GM19043 (cell line): ENCODE measurements at regions not wholly inside any gene's neighbourhood (a gene's known extent, or its start where the extent isn't known, plus 50 kb on each side); places are given as distances from the start of the nearest gene placed in this dataset.

Experiments
- ATAC-seq: cut with Tn5 transposase; IDR thresholded peaks from one replicate; pipeline ENCODE4 v1.9.1; 2021; ENCODE audit warnings: low read depth; ENCODE audit not compliant: unreplicated experiment

- ATAC-seq: no peak
These were observed 79.1 kb upstream of the GPR12 start for GRCh38 chr13:26839682-26840081.

- ATAC-seq: no peak
These were observed 78.2 kb upstream of the GPR12 start for GRCh38 chr13:26838821-26839220.

GRCh38 chr13:26837997-26838396 is 77.4 kb upstream of the GPR12 start:
- no peak for ATAC-seq

GRCh38 chr13:26837102-26837501 is 76.5 kb upstream of the GPR12 start:
- ATAC-seq: no peak

GRCh38 chr13:26836626-26837025 is 76.0 kb upstream of the GPR12 start:
- ATAC-seq: no peak

- no peak for ATAC-seq
These were observed 74.1 kb upstream of the GPR12 start for GRCh38 chr13:26834646-26835045.

GRCh38 chr13:26831336-26831908 is 70.8 kb upstream of the GPR12 start:
- no peak for ATAC-seq

GRCh38 chr13:26829716-26830115 is 69.1 kb upstream of the GPR12 start:
- ATAC-seq: no peak

- ATAC-seq: no peak
These were observed 64.0 kb upstream of the GPR12 start for GRCh38 chr13:26824581-26824980.

- no peak for ATAC-seq
These were observed 61.6 kb upstream of the GPR12 start for GRCh38 chr13:26822146-26822545.

GRCh38 chr13:26821672-26822071 is 61.1 kb upstream of the GPR12 start:
- ATAC-seq: no peak

- ATAC-seq: no peak
These were observed 60.3 kb upstream of the GPR12 start for GRCh38 chr13:26820871-26821270.

GRCh38 chr13:26819046-26819445 is 58.5 kb upstream of the GPR12 start:
- no peak for ATAC-seq

GRCh38 chr13:26816881-26817280 is 56.3 kb upstream of the GPR12 start:
- no peak for ATAC-seq

GRCh38 chr13:26813980-26814348 is 53.4 kb upstream of the GPR12 start:
- ATAC-seq: no peak

- no peak for ATAC-seq
These were observed 52.9 kb upstream of the GPR12 start for GRCh38 chr13:26813321-26813979.

- no peak for ATAC-seq
These were observed 51.0 kb upstream of the GPR12 start for GRCh38 chr13:26811581-26811980.
